Medulla oblongata (tissue), 1 donor: ENCODE measurements at regions not wholly inside any gene's neighbourhood (a gene's known extent, or its start where the extent isn't known, plus 50 kb on each side); places are given as distances from the start of the nearest gene placed in this dataset.

Experiments
- DNase-seq: peaks from one replicate; pipeline ENCODE4 v3.0.0-alpha.2; 2015; ENCODE audit errors: extremely low spot score

GRCh38 chr11:129267716-129268115 lies 75.6 kb upstream of the ARHGAP32 start:
- DNase-seq: no peak

- DNase-seq: no peak
Observed at GRCh38 chr11:129266536-129266935, 74.4 kb upstream of the ARHGAP32 start.

DNA sequence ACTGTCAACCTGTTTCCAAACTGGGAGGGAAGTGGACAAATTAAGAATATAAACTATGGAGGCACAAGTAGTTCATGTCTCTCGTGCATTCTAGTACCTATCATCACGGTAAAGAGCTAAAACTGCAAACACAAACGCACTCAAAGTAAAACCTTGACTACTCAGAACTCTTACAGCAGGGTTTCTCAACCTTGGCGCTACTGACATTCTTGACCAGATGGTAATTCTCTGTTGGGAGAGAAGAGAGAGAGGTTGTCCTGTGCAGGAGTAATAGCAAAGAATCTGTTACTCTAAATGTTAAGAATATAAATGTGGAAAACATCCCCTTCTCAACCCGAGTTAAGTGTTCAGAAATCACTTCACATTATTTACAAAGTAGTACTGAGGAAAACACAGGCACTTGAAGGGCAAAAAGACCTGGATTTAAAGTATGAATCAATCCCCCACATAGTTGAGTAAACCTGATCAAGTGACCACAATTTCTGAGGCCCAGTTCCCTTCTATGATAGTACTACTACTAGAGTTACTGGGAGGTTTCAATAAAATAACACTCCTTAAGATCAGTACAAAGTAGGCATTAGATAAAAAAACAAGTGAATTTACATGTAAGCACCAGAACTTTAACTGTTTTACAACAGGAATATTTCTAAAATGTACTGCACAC lies 73.1 kb upstream of the ARHGAP32 start:
- DNase-seq: no peak

- DNase-seq: no peak
Observed at GRCh38 chr11:129264114-129264513, 72.0 kb upstream of the ARHGAP32 start.

- no peak for DNase-seq
Observed at GRCh38 chr11:129260750-129261149, 68.6 kb upstream of the ARHGAP32 start.

GRCh38 chr11:129259931-129260348 lies 67.8 kb upstream of the ARHGAP32 start:
- DNase-seq: peak; percentile 95

DNA sequence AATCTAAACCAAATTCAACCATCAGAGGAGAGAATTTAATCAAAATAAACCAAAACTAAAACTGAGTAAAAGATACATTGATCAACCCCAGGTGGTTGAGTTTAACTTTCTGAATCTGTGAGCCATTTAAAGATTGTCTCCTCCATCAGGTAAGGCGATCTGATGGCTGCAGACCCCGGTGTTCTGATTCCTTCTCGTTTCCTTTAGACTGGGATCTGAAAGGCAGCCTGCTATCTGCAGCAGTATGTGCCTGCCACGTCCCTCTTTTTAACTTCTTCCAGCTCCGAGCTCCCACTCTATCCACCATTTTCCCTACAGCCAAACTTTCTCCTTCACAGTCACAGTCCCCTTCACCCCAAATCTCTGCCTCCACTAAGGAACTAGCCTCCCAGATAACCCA lies 66.1 kb upstream of the ARHGAP32 start:
- DNase-seq: no peak

GRCh38 chr11:129257512-129257911 lies 65.4 kb upstream of the ARHGAP32 start:
- DNase-seq: no peak

DNA sequence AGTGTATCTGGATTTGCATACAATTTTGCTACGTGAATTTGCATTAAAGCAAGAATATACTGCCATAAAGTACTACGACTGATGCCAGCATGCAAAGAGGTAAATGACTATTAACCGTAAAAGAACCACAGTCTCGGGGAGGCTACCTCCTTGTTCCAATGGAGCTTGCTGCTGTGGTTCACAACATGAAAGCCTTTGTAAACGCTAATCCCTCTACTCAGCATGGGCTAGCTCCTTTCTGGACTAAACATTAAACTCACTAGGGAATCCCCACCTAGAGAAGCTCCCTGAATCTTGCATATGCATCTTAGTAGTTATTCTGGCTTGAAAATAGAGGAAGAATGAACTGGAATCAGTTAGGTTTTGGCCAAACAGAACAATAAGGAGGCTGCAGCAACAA lies 60.5 kb upstream of the ARHGAP32 start:
- no peak for DNase-seq

DNA sequence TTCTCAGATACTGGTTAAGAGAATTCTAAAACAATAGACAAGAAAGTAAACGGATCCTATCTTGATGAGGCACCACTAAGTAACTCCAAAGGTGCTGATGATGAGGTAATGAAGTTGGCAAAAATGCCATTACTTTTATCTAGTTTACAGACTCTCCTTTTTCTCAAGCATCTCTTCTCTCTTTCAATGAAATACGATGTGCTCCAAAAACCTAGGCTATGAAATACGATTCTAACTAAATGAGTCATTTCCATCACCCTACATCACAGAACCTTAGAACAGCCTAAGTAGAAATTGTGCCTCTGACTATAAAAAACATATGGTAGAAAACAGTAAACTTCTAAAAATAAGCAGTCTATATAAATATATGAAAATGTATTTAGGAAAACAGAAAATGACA lies 58.9 kb upstream of the ARHGAP32 start:
- DNase-seq: no peak

DNA sequence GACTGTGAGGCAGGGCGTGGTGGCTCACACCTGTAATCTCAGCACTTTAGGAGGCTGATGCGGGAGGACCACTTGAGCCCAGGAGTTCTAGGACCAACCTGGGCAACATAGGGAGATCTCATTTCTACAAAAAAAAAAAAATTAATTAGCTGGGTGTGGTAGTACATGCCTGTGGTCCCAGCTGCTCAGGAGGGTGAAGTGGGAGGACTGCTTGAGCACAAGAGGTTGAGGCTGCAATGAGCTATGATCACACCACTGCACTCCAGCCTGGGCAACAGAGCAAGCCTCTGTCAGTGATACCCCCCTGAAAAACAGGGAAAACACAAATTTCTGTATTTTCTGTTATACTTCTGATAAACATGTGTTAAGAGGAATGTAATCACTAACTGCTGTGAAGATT lies 57.8 kb upstream of the ARHGAP32 start:
- no peak for DNase-seq

DNA sequence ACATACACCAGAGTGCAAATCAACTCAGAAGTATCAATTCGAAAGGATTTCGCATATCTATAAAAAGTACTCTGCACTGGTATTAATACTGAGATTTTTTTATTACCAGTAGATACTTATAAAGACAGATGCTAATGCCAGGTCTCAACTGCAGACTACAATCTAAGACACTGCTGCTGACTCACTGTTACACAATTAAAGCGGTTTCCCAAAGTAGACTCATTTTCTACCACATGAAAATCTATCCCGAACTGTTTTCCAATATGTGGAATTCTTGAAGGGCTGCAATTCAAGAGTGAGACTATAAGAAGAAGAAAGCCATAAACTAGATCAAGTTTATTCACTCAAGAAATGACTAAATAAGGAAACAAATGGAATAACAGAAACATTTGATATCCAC lies 57.2 kb upstream of the ARHGAP32 start:
- DNase-seq: no peak

- no peak for DNase-seq
Observed at GRCh38 chr11:129248618-129249017, 56.5 kb upstream of the ARHGAP32 start.

- DNase-seq: no peak
Observed at GRCh38 chr11:129247135-129247534, 55.0 kb upstream of the ARHGAP32 start.

GRCh38 chr11:129242855-129243254 lies 50.7 kb upstream of the ARHGAP32 start:
- DNase-seq: no peak
